EH (cell line): ENCODE measurements at regions not wholly inside any gene's neighbourhood (a gene's known extent, or its start where the extent isn't known, plus 50 kb on each side); places are given as distances from the start of the nearest gene placed in this dataset.
"Not testable (repeated sequence)": the region's sequence is repeated elsewhere in the genome, so short reads cannot be mapped to it uniquely, and the experiment has no call there.

Experiments
- DNase-seq: peaks from one replicate; pipeline ENCODE4 v3.0.0-alpha.2; 2015; ENCODE audit warnings: low read depth

DNA sequence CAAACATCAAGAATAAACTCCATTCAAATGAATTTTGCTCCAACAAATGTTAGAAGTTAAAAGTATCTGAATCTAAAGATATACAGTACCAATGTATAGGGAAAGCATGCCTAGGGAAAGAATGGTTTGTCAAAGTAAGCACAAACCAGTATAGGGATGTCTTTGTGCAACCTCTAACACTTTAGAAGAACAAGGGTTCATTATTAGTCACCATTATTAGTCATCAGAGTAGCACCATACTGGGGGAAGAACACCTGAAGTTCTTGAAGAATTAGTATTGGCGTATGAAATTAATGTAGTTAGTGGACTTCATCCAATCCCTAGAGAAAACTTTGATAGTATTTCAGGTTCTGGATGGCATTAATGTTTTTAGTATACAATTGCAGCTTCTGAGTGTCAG is 943.7 kb downstream of the METTL15 start:
- no peak for DNase-seq

- DNase-seq = not testable (repeated sequence)
These were observed 942.8 kb downstream of the METTL15 start for GRCh38 chr11:29050962-29051361.

DNA sequence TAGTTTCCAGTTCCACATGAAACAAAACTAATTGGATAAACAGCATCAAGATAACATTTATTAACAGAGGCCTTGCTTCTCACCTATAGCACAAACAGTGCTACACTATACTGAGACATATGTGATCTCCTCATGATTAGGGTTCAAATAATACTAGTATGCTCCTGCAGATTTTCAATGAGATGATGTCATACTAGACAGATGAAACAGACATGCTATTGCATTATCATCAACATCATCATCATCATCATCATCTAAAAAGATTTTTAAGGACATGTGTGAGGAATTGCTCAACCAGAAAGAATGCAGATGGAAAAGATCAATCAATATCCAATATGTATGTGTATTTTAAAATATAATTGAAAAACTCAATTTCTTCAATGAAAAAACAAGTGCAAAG is 932.3 kb downstream of the METTL15 start:
- DNase-seq = no peak

- no peak for DNase-seq
These were observed 924.4 kb downstream of the METTL15 start for GRCh38 chr11:29032384-29033149.

- no peak for DNase-seq
These were observed 921.3 kb downstream of the METTL15 start for GRCh38 chr11:29029452-29029851.

- peak; percentile 54 for DNase-seq
These were observed 919.2 kb downstream of the METTL15 start for GRCh38 chr11:29027436-29027835.

DNA sequence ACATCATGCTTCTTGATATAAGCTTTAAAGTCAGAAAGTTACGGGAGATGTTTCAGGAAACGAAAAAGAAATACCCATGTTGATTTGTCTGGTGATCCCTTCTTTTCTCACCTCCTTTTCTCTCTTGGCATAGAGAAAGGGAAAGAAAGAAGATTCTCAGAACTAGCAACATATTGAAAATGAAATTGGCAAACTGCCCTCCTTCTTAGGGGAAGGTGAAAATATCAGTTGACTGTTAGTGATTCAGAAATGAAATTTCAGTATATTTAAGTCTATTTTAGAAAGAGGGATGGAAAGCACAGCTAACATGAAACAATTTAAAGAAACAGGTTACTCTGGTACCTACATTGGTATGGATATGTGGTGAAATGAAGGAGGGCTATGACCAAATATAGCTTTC is 918.1 kb downstream of the METTL15 start:
- no peak for DNase-seq

GRCh38 chr11:29025001-29025400 is 916.8 kb downstream of the METTL15 start:
- peak; percentile 71 for DNase-seq

DNA sequence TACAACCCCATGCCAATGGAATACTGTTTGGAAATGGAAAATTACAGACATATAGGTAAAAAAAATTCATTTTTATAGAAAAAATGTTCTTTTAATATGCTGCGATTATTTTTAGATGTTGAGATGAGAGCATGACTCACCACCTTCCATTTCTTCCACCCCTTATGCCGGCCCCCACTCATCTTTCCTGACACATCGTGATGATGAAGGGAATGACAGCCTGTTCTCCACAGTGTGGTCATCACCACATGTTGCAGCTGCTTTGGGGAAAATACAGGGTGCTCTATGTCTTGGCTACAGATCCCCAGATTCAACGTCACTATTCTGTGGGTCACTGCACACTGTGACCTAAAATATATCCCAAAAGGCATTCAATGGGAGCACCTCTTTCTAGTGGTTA is 916.2 kb downstream of the METTL15 start:
- no peak for DNase-seq

GRCh38 chr11:29023761-29024160 is 915.6 kb downstream of the METTL15 start:
- no peak for DNase-seq

GRCh38 chr11:29022676-29023075 is 914.5 kb downstream of the METTL15 start:
- peak; percentile 28 for DNase-seq

DNA sequence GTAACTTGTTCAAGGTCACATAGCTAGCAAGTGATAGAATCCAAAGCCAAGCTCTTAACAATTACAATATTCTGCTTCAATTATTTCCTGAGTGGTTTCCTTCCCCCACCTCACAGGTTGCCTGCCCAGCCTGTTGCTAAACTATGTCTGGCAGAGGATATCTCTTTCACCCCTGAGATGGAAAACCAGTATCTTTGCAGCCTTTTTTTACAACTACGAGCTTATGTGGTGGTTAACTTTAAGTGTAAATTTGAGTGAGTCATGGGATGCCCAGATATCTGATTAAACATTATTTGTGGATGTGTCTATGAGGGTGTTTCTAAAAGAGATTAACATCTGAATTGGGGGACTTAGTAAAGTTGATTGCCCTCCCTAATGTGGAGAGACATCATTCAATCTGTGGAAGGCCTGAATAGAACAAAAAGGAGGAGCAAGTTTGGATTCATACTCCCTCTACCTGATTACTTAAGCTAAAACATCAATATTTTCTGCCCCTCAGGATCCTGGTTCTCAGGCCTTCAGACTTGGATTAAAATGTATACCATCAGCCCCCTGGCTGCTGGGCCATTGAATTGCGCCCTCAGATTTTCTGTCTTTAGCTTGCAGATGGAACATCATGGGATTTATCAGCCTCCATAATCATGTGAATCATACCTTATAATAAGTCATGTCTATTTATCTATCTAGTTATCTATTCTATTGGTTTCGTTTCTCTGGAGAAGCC is 911.9 kb downstream of the METTL15 start:
- peak; percentile 52 for DNase-seq

DNA sequence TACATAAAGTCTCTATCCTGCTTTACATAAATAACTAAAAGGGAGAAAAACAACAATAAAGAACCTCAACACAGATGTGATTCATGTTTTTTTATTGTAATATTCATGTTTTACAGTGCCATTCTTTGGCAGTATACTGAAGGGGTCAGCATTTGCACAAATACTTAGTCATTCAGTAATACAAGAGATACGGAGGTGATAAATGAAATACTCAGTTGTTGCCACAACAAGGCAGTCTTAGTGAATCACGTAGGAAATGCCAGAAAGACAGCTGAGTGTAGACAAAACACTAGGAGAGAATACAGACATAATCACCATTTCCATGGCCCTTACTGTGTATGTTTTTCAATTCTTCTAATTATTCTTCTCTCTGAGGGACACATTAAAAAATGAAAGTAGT is 910.4 kb downstream of the METTL15 start:
- peak; percentile 86 for DNase-seq

DNA sequence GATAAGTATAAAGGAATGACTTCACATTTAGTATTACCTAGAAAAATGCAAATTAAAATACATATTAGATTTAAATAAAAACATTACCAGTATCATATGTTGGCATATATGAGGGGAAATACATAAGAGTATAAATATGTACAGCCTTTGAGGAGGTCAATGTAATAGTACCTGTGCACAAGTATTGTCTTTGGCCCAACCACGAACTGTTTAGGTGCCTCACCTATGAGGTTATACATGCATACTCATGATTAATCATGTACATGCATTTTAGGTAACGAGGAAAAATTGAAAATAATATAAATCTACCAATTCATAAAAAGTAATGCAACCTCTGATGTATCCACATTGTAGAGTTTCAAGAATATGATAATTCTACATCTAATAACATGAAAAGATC is 909.8 kb downstream of the METTL15 start:
- no peak for DNase-seq

DNA sequence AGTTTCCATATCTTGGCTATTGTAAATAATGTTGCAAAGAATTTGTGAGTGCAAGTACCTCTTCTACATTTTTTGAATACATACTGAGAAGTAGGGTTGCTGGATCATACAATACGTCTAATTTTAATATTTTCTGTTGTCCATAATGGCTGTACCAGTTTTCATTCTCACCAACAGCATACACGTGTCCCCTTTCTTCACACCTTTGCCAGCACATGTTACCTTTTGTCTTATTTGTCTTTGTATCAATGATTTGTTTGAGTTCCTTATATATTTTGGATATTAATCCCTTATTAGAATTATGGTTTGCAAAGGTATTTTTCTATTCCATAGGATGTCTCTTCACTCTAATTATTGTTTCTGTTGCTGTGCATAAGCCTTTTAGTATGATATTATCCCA is 904.3 kb downstream of the METTL15 start:
- DNase-seq = no peak

- peak; percentile 85 for DNase-seq
These were observed 901.2 kb downstream of the METTL15 start for GRCh38 chr11:29009426-29009825.

GRCh38 chr11:29008481-29008880 is 900.3 kb downstream of the METTL15 start:
- no peak for DNase-seq

GRCh38 chr11:29006668-29007067 is 898.5 kb downstream of the METTL15 start:
- DNase-seq = no peak

GRCh38 chr11:29005401-29005980 is 897.3 kb downstream of the METTL15 start:
- no peak for DNase-seq

GRCh38 chr11:29002816-29003215 is 894.6 kb downstream of the METTL15 start:
- DNase-seq = no peak

- DNase-seq = no peak
These were observed 891.4 kb downstream of the METTL15 start for GRCh38 chr11:28999620-29000019.

DNA sequence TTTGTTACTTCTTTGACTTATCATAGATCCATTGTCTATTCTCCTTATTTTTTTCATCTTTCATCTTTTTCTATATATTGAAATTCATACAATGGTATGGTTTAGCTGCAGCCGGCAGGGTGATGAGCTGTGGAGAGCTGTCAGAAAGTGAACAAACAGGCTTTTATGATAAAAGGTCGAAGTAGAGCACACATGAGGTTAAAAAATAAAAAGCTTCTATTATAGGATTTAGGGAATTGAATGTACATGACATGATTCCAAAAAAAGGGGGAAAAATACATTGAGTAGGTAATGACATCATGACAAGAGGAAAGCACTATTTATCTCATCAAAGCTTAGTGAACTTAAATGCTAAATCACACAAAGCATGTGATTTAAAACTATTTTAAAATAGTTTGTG is 884.8 kb downstream of the METTL15 start:
- DNase-seq = no peak

GRCh38 chr11:28984231-28984630 is 876.0 kb downstream of the METTL15 start:
- DNase-seq = no peak
